A549 (cell line): ENCODE measurements at regions not wholly inside any gene's neighbourhood (a gene's known extent, or its start where the extent isn't known, plus 50 kb on each side); places are given as distances from the start of the nearest gene placed in this dataset.

Source experiments
- KDM1A ChIP-seq: fragments of 200-600 bp; sonication (generic); IDR thresholded peaks from 2 replicates; pipeline ENCODE4 v1.6.1; 2016; ENCODE audit warnings: low read depth, mild to moderate bottlenecking
- TF ChIP-seq, protein P1 (sequence below): fragments of >200 bp; sonication (Bioruptor Twin); formaldehyde crosslinking; IDR thresholded peaks from 3 replicates; pipeline ENCODE4 v1.5.1; 2016

DNA sequence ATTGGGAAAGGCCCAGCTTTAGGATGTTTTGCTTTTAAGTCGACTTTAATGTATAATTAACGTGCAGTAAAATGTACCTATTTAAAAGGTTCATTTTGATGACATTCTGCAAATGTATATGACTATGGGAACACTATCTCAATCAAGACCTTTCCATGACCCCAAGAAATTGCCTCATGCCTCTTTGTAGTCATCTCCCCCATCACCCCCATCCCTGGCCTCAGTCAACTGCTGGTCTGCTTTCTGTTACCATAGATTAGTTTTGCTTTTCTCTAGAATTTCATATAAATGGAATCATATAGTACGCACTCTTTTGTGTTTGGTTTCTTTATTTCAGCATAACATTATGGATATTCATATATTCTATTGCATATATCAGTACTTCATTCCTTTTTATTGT is 80.7 kb upstream of the C9orf72 start:
- no peak for TF ChIP-seq KDM1A
- TF ChIP-seq, protein P1, sequence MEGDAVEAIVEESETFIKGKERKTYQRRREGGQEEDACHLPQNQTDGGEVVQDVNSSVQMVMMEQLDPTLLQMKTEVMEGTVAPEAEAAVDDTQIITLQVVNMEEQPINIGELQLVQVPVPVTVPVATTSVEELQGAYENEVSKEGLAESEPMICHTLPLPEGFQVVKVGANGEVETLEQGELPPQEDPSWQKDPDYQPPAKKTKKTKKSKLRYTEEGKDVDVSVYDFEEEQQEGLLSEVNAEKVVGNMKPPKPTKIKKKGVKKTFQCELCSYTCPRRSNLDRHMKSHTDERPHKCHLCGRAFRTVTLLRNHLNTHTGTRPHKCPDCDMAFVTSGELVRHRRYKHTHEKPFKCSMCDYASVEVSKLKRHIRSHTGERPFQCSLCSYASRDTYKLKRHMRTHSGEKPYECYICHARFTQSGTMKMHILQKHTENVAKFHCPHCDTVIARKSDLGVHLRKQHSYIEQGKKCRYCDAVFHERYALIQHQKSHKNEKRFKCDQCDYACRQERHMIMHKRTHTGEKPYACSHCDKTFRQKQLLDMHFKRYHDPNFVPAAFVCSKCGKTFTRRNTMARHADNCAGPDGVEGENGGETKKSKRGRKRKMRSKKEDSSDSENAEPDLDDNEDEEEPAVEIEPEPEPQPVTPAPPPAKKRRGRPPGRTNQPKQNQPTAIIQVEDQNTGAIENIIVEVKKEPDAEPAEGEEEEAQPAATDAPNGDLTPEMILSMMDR = no peak
